GM19023 (cell line): ENCODE measurements at regions not wholly inside any gene's neighbourhood (a gene's known extent, or its start where the extent isn't known, plus 50 kb on each side); places are given as distances from the start of the nearest gene placed in this dataset.
"Not testable (repeated sequence)": the region's sequence is repeated elsewhere in the genome, so short reads cannot be mapped to it uniquely, and the experiment has no call there.

Experiments
- ATAC-seq: cut with Tn5 transposase; IDR thresholded peaks from one replicate; pipeline ENCODE4 v1.9.1; 2021; ENCODE audit warnings: mild to moderate bottlenecking, moderate library complexity; ENCODE audit not compliant: unreplicated experiment

DNA sequence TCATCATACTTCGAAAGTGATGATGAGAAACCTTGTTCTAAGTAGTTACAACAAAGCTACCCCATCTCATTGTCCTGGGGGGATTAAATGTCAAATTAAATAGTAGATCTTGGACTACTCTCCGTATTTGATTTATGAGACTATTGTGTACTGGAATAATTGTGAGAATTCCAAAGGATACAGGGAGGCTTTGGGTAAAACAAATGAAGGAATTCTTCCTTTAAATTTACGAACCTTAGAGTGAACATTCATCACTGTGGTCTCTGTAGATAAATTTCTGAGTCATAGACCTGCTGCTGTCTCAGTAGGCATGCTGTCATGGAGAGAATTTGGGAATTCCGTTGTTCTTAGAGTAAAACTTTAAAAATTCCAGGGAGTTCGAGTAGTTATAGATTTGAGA lies 836.2 kb downstream of the DNAH5 start:
- ATAC-seq: no peak

GRCh38 chr5:13107537-13107936 lies 837.0 kb downstream of the DNAH5 start:
- ATAC-seq: no peak

DNA sequence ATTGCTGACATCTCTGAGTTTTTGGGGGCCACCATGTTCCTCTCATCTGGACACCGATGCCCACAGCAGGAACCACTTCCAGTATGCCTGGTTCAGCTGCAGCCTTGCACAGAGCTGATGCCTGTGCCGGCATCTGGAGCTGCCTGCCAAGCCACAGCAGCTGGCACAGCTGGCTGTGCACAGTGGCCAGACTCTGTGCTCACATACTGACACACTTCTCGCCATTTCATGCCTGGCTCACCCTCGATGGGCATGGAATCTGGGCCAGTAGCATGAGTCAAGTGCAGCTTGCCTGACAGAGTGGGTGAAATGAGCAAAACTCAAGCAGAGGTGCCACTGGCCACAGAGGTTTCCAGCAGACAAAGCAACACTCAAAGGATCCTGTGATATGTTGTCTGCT lies 863.4 kb downstream of the DNAH5 start:
- no peak for ATAC-seq

GRCh38 chr5:13072936-13073335 lies 871.6 kb downstream of the DNAH5 start:
- not testable (repeated sequence) for ATAC-seq

GRCh38 chr5:13063088-13063487 lies 881.4 kb downstream of the DNAH5 start:
- no peak for ATAC-seq

GRCh38 chr5:13045897-13046551 lies 898.5 kb downstream of the DNAH5 start:
- no peak for ATAC-seq

DNA sequence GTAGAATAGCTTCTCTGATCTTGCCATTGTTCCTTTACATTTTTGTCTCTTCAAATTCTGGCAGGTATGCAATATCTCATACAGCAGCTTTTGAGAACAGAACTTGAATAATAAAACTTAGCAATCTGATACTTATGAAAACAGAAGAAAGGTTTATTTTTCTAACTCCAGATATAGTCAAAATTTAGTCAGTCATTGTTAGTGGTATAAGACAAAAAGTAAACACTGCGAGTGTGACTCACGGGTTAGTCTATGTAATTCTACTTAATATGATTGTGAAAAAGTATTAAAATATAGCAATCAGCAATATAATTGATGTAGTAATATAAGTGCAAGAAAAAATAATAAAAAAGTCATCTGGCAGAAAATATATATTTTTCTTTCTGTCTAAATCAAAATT lies 910.4 kb downstream of the DNAH5 start:
- no peak for ATAC-seq

DNA sequence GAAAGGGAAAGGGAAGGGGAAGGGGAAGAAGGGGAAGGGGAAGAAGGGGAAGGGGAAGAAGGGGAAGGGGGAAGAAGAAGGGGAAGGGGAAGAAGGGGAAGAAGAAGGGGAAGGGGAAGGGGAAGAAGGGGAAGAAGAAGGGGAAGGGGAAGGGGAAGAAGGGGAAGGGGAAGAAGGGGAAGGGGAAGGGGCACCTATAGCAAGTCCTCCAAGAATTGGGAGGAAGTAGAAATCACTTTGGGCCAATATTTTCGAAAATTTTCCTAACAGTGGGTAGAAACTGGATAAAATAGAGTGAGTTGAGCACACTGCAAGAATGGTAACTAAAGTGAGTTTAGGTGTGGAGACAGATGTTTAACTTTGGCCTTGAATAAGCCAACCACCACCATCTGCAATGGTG lies 915.3 kb downstream of the DNAH5 start:
- ATAC-seq: no peak

GRCh38 chr5:13027874-13028273 lies 916.6 kb downstream of the DNAH5 start:
- ATAC-seq: no peak

DNA sequence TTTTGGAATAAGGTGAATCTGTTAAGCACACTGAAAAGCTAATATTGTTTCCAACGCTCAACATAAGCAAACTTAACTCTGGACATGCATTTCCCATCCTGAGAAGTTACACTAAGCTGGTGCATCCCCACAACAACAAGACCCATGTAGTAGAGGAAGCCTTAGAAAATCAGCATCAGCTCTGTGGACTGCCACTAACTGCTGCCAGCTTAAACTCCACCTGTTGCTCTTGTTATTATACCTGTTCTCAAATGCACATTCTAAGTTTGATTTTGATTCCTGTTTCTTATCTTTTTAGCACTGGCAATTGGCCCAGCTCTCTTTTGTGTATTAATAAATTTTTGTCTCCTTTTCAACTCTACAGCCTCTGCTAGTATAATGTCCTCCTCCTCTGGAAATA lies 924.8 kb downstream of the DNAH5 start:
- no peak for ATAC-seq

DNA sequence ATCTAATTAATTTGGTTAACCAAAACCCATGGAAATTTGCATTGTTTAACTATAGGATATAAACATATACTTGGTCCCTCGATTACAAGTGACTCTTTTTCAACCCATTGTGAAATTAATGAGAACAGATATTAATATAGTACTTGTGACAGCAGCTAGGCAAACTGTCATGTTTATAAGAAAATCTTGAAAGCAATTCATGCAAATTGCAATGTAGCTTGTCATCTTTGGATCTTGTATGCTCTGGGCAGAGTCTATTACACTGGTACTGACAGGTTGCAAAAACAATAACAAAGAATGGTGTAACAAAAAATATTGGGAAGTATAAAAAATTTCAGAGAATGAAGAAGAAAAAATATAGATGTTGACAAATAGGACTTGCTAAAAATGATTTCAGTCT lies 941.0 kb downstream of the DNAH5 start:
- ATAC-seq: no peak

GRCh38 chr5:12999667-13000066 lies 944.8 kb downstream of the DNAH5 start:
- ATAC-seq: no peak

- no peak for ATAC-seq
Measured at GRCh38 chr5:12985142-12985541, 959.3 kb downstream of the DNAH5 start.

DNA sequence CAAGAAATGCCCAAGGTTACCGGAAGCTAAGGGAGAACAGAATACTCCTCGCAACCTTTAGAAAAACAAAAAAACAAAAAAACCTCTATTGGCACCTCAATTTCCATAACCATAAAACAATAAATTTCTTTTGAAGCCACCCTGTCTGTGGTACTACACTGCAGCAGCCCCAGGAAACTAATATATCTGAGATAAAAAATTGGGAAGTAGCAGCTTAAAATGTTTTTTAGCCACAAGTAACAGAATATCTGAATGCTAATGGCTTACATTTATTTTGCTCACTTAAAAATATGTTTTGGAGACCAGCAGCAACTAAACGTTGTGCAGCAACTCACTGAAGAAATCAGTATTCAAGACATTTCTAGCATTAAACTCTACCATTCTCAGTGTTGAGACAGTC lies 969.6 kb downstream of the DNAH5 start:
- ATAC-seq: no peak

DNA sequence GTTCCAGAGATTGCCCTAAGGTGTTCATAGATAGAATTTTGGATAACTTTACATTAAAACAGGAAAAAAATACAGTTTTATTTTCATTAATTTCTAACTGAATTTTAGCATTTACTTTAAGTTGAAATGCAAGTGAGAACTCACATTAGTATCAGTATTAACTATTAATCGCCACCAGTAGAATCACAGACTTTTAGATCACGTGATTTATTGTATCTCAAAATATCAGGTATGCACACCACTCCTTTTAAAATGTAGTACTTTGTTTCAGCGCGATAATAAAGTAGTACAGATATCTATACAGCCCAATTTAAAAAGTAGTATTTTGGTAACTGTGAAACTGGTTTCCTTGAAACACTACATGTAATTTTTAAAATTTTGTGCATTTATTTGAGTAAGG lies 978.7 kb downstream of the DNAH5 start:
- ATAC-seq: no peak

DNA sequence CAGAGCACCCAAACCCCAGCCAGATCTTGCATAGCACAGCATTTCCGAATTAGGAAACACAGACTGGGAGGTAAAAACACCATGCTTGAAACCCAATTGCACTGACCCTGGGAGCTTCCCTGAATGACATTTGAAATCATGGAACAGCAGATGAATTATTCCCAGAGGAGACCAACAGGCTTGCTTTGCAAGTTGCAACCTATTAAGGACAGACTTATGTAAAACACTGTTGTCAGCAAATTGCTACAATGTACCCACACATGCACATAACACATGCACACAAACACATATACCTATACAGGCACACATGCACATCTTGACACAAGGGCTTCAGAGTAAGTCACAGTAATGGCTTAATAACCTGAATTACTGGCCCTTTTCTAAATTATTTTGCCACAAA lies 984.8 kb downstream of the DNAH5 start:
- ATAC-seq: no peak

- ATAC-seq: no peak
Measured at GRCh38 chr5:12952409-12952808, 992.1 kb downstream of the DNAH5 start.

DNA sequence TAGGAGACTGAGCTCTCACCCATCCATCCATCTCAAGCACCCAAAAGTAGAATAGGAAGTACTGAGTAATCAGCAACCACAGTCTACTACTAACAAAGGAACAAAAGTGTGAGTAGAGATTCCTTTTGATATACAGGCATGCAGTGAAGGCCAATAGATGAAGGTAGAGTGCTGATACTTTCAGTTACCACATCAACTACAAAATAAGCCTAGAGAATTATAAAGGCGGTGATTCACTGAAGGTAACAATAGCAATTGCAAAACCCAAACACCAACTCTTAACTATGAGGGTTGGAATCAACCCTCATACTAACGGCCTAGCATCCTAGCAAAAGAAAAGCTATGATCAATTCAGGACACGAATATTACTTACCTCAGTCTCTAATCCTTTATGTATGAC lies 992.6 kb downstream of the DNAH5 start:
- ATAC-seq: no peak

GRCh38 chr5:12947379-12947778 lies 997.1 kb downstream of the DNAH5 start:
- no peak for ATAC-seq

DNA sequence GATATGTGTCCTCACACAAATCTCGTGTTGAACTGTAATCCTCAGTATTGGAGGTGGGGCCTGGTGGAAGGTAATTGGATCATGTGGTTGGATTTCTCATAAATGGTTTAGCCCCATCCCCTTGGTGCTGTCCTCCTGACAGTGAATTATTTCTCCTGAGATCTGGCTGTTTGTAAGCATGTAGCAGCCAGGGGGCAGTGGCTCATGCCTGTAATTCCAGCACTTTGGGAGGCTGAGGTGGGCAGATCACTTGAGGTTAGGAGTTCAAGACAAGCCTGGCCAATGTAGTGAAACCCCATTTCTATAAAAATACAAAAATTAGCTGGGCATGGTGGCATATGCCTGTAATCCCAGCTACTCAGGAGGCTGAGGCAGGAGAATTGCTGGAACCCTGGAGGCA lies 999.0 kb downstream of the DNAH5 start:
- ATAC-seq: not testable (repeated sequence)

GRCh38 chr5:12936221-12936620 lies 1008.3 kb downstream of the DNAH5 start:
- ATAC-seq: no peak

DNA sequence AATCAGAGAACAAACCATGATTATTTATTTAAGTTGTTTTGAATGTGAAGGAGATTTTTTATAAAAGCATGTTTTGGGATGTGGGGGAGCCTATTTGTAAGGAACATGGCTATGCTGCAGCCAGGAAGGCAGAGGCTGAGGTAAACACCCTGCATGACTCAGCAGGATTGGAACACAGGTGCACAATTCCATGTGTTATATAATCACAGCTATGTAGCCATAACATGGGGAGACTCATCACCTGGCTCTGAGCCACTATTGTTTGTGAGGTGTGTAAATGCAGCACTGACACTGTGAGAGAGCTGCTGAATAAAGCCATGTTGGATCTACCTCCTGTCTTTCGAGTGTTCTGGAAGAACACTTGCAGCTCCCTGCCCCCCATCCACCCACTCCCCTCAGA lies 1009.8 kb downstream of the DNAH5 start:
- no peak for ATAC-seq

- ATAC-seq: no peak
Measured at GRCh38 chr5:12920527-12920926, 1016.3 kb upstream of the CTNND2 start.
